ENCODE measurements at regions not wholly inside any gene's neighbourhood (a gene's known extent, or its start where the extent isn't known, plus 50 kb on each side); places are given as distances from the start of the nearest gene placed in this dataset.

DNA sequence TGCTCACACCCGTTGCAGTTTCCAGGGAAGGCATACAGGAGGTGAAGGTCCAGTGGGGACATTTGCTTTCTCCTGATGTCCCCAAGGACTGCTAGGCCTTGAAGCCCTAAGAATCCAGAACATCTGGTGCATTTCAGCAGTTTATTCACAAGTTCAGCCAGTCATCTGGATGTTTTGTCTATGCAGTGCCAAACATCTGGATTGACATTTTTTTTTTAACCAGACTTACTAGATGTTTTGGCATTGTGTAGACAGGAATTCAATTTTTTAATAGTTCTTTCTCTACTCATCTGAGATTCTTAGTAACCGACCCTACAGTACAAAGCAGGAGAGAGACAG lies 256.2 kb downstream of the CLIC5 start (continued):
- TF ChIP-seq, protein P1, sequence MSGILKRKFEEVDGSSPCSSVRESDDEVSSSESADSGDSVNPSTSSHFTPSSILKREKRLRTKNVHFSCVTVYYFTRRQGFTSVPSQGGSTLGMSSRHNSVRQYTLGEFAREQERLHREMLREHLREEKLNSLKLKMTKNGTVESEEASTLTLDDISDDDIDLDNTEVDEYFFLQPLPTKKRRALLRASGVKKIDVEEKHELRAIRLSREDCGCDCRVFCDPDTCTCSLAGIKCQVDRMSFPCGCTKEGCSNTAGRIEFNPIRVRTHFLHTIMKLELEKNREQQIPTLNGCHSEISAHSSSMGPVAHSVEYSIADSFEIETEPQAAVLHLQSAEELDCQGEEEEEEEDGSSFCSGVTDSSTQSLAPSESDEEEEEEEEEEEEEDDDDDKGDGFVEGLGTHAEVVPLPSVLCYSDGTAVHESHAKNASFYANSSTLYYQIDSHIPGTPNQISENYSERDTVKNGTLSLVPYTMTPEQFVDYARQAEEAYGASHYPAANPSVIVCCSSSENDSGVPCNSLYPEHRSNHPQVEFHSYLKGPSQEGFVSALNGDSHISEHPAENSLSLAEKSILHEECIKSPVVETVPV (CRISPR knock-in tag; IDR thresholded peaks at IDR 0.05), result no peak
- TF ChIP-seq ZFP3 (CRISPR knock-in tag; IDR thresholded peaks at IDR 0.05) (no peak), ZFP30 (CRISPR knock-in tag; IDR thresholded peaks at IDR 0.05) (no peak), TOX (CRISPR knock-in tag; IDR thresholded peaks at IDR 0.05; ENCODE audit: borderline replicate concordance) (no peak)

DNA sequence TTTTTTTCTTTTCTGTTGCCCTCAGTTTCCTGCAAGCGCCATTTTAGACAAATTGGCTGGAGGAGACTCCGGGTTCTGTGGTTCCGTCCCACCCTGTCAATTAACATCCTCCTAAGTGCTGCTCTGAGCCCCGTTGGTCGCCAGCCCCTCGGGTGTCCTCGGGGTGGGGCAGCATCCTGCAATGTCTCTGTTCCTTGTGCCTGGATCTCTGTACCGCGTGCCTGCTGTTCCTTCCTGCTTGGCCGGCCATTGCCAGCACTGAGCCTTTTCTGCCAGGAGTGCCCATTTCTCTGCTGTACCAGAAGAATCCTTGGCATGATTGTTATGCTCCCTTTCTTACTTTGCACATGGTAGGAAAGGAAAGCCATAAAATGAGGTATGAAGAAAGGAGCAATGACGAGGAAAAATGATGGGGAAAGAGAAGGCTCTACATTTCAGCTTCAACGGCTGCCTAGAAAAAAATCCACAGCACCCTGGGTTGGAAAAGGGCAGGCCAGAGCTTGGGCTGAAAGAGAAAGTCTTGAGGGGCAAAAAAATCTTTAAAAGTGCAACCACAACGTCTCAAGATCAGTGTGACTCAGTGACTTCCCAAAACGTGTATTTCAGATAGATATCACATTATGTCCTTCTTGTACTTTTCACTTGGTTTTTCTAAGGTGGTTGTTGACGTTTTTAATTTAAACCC lies 256.7 kb downstream of the CLIC5 start:
- no peak for TF ChIP-seq RARB (CRISPR knock-in tag; IDR thresholded peaks at IDR 0.05)
- TF ChIP-seq BACH2 (CRISPR knock-in tag; IDR thresholded peaks at IDR 0.05; ENCODE audit: borderline replicate concordance), result no peak
- TF ChIP-seq, protein P2, sequence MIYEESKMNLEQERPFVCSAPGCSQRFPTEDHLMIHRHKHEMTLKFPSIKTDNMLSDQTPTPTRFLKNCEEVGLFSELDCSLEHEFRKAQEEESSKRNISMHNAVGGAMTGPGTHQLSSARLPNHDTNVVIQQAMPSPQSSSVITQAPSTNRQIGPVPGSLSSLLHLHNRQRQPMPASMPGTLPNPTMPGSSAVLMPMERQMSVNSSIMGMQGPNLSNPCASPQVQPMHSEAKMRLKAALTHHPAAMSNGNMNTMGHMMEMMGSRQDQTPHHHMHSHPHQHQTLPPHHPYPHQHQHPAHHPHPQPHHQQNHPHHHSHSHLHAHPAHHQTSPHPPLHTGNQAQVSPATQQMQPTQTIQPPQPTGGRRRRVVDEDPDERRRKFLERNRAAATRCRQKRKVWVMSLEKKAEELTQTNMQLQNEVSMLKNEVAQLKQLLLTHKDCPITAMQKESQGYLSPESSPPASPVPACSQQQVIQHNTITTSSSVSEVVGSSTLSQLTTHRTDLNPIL (CRISPR knock-in tag; IDR thresholded peaks at IDR 0.05; ENCODE audit: low read depth), result no peak
- no peak for TF ChIP-seq TCF4 (CRISPR knock-in tag; IDR thresholded peaks at IDR 0.05; ENCODE audit: borderline replicate concordance)
- TF ChIP-seq ZNF565 (CRISPR knock-in tag; conservative IDR thresholded peaks at IDR 0.05; ENCODE audit: low read depth), result no peak
- no peak for TF ChIP-seq ESRRG (CRISPR knock-in tag; IDR thresholded peaks at IDR 0.05)
- TF ChIP-seq ZC3H10 (CRISPR knock-in tag; IDR thresholded peaks at IDR 0.05), result no peak
- no peak for TF ChIP-seq GLIS3 (CRISPR knock-in tag; IDR thresholded peaks at IDR 0.05)
- no peak for TF ChIP-seq ZFP3 (CRISPR knock-in tag; IDR thresholded peaks at IDR 0.05)
- no peak for TF ChIP-seq ZNF8 (CRISPR knock-in tag; IDR thresholded peaks at IDR 0.05)
- TF ChIP-seq ZFP30 (CRISPR knock-in tag; IDR thresholded peaks at IDR 0.05), result no peak
- no peak for TF ChIP-seq ZNF70 (CRISPR knock-in tag; IDR thresholded peaks at IDR 0.05)
- no peak for TF ChIP-seq ISL1 (CRISPR knock-in tag; IDR thresholded peaks at IDR 0.05)
- TF ChIP-seq, protein P3, sequence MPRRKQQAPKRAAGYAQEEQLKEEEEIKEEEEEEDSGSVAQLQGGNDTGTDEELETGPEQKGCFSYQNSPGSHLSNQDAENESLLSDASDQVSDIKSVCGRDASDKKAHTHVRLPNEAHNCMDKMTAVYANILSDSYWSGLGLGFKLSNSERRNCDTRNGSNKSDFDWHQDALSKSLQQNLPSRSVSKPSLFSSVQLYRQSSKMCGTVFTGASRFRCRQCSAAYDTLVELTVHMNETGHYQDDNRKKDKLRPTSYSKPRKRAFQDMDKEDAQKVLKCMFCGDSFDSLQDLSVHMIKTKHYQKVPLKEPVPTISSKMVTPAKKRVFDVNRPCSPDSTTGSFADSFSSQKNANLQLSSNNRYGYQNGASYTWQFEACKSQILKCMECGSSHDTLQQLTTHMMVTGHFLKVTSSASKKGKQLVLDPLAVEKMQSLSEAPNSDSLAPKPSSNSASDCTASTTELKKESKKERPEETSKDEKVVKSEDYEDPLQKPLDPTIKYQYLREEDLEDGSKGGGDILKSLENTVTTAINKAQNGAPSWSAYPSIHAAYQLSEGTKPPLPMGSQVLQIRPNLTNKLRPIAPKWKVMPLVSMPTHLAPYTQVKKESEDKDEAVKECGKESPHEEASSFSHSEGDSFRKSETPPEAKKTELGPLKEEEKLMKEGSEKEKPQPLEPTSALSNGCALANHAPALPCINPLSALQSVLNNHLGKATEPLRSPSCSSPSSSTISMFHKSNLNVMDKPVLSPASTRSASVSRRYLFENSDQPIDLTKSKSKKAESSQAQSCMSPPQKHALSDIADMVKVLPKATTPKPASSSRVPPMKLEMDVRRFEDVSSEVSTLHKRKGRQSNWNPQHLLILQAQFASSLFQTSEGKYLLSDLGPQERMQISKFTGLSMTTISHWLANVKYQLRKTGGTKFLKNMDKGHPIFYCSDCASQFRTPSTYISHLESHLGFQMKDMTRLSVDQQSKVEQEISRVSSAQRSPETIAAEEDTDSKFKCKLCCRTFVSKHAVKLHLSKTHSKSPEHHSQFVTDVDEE (CRISPR knock-in tag; IDR thresholded peaks at IDR 0.05), result no peak
- no peak for TF ChIP-seq TOX (CRISPR knock-in tag; IDR thresholded peaks at IDR 0.05; ENCODE audit: borderline replicate concordance)
- TF ChIP-seq, protein P1 (CRISPR knock-in tag; IDR thresholded peaks at IDR 0.05), result no peak
- TF ChIP-seq OSR1 (CRISPR knock-in tag; IDR thresholded peaks at IDR 0.05), result no peak
- peak; percentile 21; the same call in 1 of the 3 replicates for ATAC-seq

DNA sequence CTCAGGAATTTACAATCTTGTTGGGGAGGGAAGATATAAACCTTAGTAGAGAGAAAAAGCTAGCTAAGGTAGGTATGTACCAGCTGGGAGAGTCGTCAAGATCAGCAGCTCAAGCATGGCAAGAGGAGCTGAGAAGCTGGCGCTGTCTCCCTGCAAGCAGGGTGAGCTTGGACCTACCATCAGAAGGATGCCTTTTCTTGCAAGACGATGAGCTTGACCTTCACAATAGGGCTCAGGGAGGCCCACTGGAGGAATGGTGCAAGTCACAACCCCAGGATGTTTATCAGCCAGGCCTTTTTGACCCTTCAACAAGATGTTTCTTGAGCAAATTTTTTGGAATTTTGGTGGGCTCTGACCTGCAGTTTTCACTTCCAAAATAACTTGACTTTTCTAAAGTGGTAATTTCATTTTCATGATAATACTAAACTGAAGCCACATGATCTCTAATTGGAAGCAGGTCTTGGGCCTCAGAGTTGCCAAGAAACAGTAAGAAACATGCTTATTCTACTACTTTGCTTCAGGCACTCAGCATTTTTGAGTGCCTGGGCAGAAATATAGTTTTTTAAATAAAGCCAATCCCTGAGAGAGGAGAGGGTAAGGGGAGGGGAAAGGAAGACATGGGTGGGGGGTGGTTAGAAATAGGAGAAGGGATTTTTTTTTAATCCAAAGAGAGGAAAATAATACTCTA lies 258.1 kb downstream of the CLIC5 start:
- TF ChIP-seq ISL1 (CRISPR knock-in tag; IDR thresholded peaks at IDR 0.05) (no peak), ZFP30 (CRISPR knock-in tag; IDR thresholded peaks at IDR 0.05) (no peak), GLIS3 (CRISPR knock-in tag; IDR thresholded peaks at IDR 0.05) (no peak), TOX (CRISPR knock-in tag; IDR thresholded peaks at IDR 0.05; ENCODE audit: borderline replicate concordance) (no peak), RARB (CRISPR knock-in tag; IDR thresholded peaks at IDR 0.05) (no peak), PPARA (CRISPR knock-in tag; IDR thresholded peaks at IDR 0.05; ENCODE audit: borderline replicate concordance) (no peak), ZNF70 (CRISPR knock-in tag; IDR thresholded peaks at IDR 0.05) (no peak), ZC3H10 (CRISPR knock-in tag; IDR thresholded peaks at IDR 0.05) (no peak), SNAI2 (CRISPR knock-in tag; IDR thresholded peaks at IDR 0.05) (no peak), ARNTL (CRISPR knock-in tag; IDR thresholded peaks at IDR 0.05; ENCODE audit: borderline replicate concordance, low read depth) (no peak), OSR1 (CRISPR knock-in tag; IDR thresholded peaks at IDR 0.05) (no peak), BACH2 (CRISPR knock-in tag; IDR thresholded peaks at IDR 0.05; ENCODE audit: borderline replicate concordance) (no peak), ESRRG (CRISPR knock-in tag; IDR thresholded peaks at IDR 0.05) (no peak)
- TF ChIP-seq, protein P3 (CRISPR knock-in tag; IDR thresholded peaks at IDR 0.05), result no peak
- TF ChIP-seq, protein P4, sequence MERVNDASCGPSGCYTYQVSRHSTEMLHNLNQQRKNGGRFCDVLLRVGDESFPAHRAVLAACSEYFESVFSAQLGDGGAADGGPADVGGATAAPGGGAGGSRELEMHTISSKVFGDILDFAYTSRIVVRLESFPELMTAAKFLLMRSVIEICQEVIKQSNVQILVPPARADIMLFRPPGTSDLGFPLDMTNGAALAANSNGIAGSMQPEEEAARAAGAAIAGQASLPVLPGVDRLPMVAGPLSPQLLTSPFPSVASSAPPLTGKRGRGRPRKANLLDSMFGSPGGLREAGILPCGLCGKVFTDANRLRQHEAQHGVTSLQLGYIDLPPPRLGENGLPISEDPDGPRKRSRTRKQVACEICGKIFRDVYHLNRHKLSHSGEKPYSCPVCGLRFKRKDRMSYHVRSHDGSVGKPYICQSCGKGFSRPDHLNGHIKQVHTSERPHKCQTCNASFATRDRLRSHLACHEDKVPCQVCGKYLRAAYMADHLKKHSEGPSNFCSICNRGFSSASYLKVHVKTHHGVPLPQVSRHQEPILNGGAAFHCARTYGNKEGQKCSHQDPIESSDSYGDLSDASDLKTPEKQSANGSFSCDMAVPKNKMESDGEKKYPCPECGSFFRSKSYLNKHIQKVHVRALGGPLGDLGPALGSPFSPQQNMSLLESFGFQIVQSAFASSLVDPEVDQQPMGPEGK (CRISPR knock-in tag; IDR thresholded peaks at IDR 0.05; ENCODE audit: borderline replicate concordance), result no peak
- TF ChIP-seq, protein P1 (CRISPR knock-in tag; IDR thresholded peaks at IDR 0.05), result no peak
- ATAC-seq, result peak; percentile 80

All from SK-N-SH treated with all-trans-retinoic acid at 6 μM for 48 hours (cell line).